Fibroblast of skin of right biceps (primary cell): ENCODE measurements at regions not wholly inside any gene's neighbourhood (a gene's known extent, or its start where the extent isn't known, plus 50 kb on each side); places are given as distances from the start of the nearest gene placed in this dataset.

Experiments
- DNase-seq: peaks from one replicate; pipeline ENCODE4 v3.0.0-alpha.2; 2013

- no peak for DNase-seq
Observed at GRCh38 chr15:46329876-46330275, 695.0 kb downstream of the SQOR start.

GRCh38 chr15:46331546-46331945, 696.7 kb downstream of the SQOR start:
- no peak for DNase-seq

GRCh38 chr15:46343196-46343935, 708.5 kb downstream of the SQOR start:
- peak; percentile 9 for DNase-seq

GRCh38 chr15:46344115-46344724, 709.4 kb downstream of the SQOR start:
- DNase-seq, result no peak

GRCh38 chr15:46344915-46345314, 710.1 kb downstream of the SQOR start:
- DNase-seq, result no peak

GRCh38 chr15:46354443-46354842, 719.6 kb downstream of the SQOR start:
- no peak for DNase-seq

GRCh38 chr15:46365572-46365971, 730.7 kb downstream of the SQOR start:
- DNase-seq, result peak; percentile 79

- no peak for DNase-seq
Observed at GRCh38 chr15:46366360-46367007, 731.7 kb downstream of the SQOR start.

- no peak for DNase-seq
Observed at GRCh38 chr15:46383978-46384377, 749.1 kb downstream of the SQOR start.

GRCh38 chr15:46386356-46386755, 751.5 kb downstream of the SQOR start:
- peak; percentile 16 for DNase-seq

- no peak for DNase-seq
Observed at GRCh38 chr15:46389739-46390138, 754.9 kb downstream of the SQOR start.

GRCh38 chr15:46394463-46394862, 759.6 kb downstream of the SQOR start:
- DNase-seq, result no peak

- DNase-seq, result no peak
Observed at GRCh38 chr15:46408312-46408711, 773.5 kb downstream of the SQOR start.

GRCh38 chr15:46409841-46410301, 775.0 kb downstream of the SQOR start:
- DNase-seq, result no peak

- DNase-seq, result no peak
Observed at GRCh38 chr15:46410705-46411104, 775.9 kb downstream of the SQOR start.

GRCh38 chr15:46411900-46412299, 777.1 kb downstream of the SQOR start:
- DNase-seq, result no peak

- peak; percentile 93 for DNase-seq
Observed at GRCh38 chr15:46413799-46414198, 779.0 kb downstream of the SQOR start.

- peak; percentile 61 for DNase-seq
Observed at GRCh38 chr15:46416544-46416943, 781.7 kb downstream of the SQOR start.

- DNase-seq, result no peak
Observed at GRCh38 chr15:46420990-46421389, 786.2 kb downstream of the SQOR start.

GRCh38 chr15:46441294-46442062, 806.6 kb downstream of the SQOR start:
- peak; percentile 86 for DNase-seq

- DNase-seq, result peak; percentile 84
Observed at GRCh38 chr15:46442184-46442583, 807.4 kb downstream of the SQOR start.

- DNase-seq, result peak; percentile 82
Observed at GRCh38 chr15:46442901-46443590, 808.2 kb downstream of the SQOR start.
